Muscle layer of duodenum (tissue), 2 donors: ENCODE measurements at regions not wholly inside any gene's neighbourhood (a gene's known extent, or its start where the extent isn't known, plus 50 kb on each side); places are given as distances from the start of the nearest gene placed in this dataset.

Experiments
- H3K27ac ChIP-seq: one replicate; pipeline ENCODE4 v1.7.0; 2013; ENCODE audit warnings: mild to moderate bottlenecking, low read length
- H3K27me3 ChIP-seq: one replicate; pipeline ENCODE4 v1.7.0; 2013; ENCODE audit warnings: low read depth, mild to moderate bottlenecking, control low read depth, low read length
- H3K36me3 ChIP-seq, 2 donors: one replicate each; pipeline ENCODE4 v1.7.0; 2013; ENCODE audit warnings: low read length in 2 of 2, control low read depth in 1 of 2, mild to moderate bottlenecking in 1 of 2; ENCODE audit not compliant: insufficient read depth in 2 of 2, control insufficient read depth in 1 of 2
- H3K4me1 ChIP-seq, 2 donors: one replicate each; pipeline ENCODE4 v1.7.0; 2013; ENCODE audit warnings: low read length in 2 of 2, mild to moderate bottlenecking in 2 of 2, control low read depth in 1 of 2, moderate library complexity in 1 of 2; ENCODE audit not compliant: insufficient read depth in 2 of 2, control insufficient read depth in 1 of 2
- H3K4me3 ChIP-seq, 2 donors: one replicate each; pipeline ENCODE4 v1.7.0; 2013; ENCODE audit warnings: low read length in 2 of 2, low read depth in 1 of 2, mild to moderate bottlenecking in 1 of 2
- H3K9me3 ChIP-seq, 2 donors: one replicate each; pipeline ENCODE4 v1.7.0; 2013; ENCODE audit warnings: low read length in 2 of 2, control low read depth in 1 of 2, mild to moderate bottlenecking in 1 of 2; ENCODE audit not compliant: control insufficient read depth in 1 of 2
- donor health status: healthy.

- Histone ChIP-seq H3K36me3 (no peaks in the 10 kb centered on the region), H3K27ac (no peak overlapping the region), H3K27me3 (no peaks in the 10 kb centered on the region), H3K4me1 (no peaks in the 10 kb centered on the region), H3K9me3 (peaks cover 0 to 6% of the 10 kb centered on the region in 2 donors), H3K4me3 (no peak overlapping the region)
Measured at GRCh38 chr1:96387785-96388184, 333.8 kb upstream of the PTBP2 start.

GRCh38 chr1:96388421-96389310, 332.9 kb upstream of the PTBP2 start:
- no peak overlapping the region for H3K4me3 ChIP-seq
- H3K27ac ChIP-seq = no peak overlapping the region
- H3K36me3 ChIP-seq = no peaks in the 10 kb centered on the region
- H3K27me3 ChIP-seq = no peaks in the 10 kb centered on the region
- H3K9me3 ChIP-seq = no peaks in the 10 kb centered on the region
- H3K4me1 ChIP-seq = no peaks in the 10 kb centered on the region

- Histone ChIP-seq H3K36me3 (no peaks in the 10 kb centered on the region), H3K27me3 (no peaks in the 10 kb centered on the region), H3K27ac (no peak overlapping the region), H3K9me3 (no peaks in the 10 kb centered on the region), H3K4me3 (no peak overlapping the region), H3K4me1 (no peaks in the 10 kb centered on the region)
Measured at GRCh38 chr1:96400089-96400488, 321.5 kb upstream of the PTBP2 start.

GRCh38 chr1:96409087-96409486, 312.5 kb upstream of the PTBP2 start:
- no peak overlapping the region for H3K4me3 ChIP-seq
- H3K9me3 ChIP-seq = peaks cover 0 to 3% of the 10 kb centered on the region in 2 donors
- no peaks in the 10 kb centered on the region for H3K36me3 ChIP-seq
- no peaks in the 10 kb centered on the region for H3K4me1 ChIP-seq
- H3K27ac ChIP-seq = no peak overlapping the region
- no peaks in the 10 kb centered on the region for H3K27me3 ChIP-seq

GRCh38 chr1:96409689-96410088, 311.9 kb upstream of the PTBP2 start:
- Histone ChIP-seq H3K4me1 (no peaks in the 10 kb centered on the region), H3K4me3 (no peak overlapping the region), H3K27ac (no peak overlapping the region), H3K36me3 (no peaks in the 10 kb centered on the region), H3K27me3 (no peaks in the 10 kb centered on the region), H3K9me3 (peaks cover 0 to 3% of the 10 kb centered on the region in 2 donors)

- Histone ChIP-seq H3K4me3 (no peak overlapping the region), H3K36me3 (no peaks in the 10 kb centered on the region), H3K4me1 (no peaks in the 10 kb centered on the region), H3K27ac (no peak overlapping the region), H3K9me3 (peaks cover 0 to 3% of the 10 kb centered on the region in 2 donors), H3K27me3 (no peaks in the 10 kb centered on the region)
Measured at GRCh38 chr1:96411006-96411405, 310.6 kb upstream of the PTBP2 start.

GRCh38 chr1:96414598-96414997, 307.0 kb upstream of the PTBP2 start:
- no peaks in the 10 kb centered on the region for H3K36me3 ChIP-seq
- no peaks in the 10 kb centered on the region for H3K27me3 ChIP-seq
- no peaks in the 10 kb centered on the region for H3K9me3 ChIP-seq
- no peak overlapping the region for H3K4me3 ChIP-seq
- H3K27ac ChIP-seq = no peak overlapping the region
- H3K4me1 ChIP-seq = peaks cover 0 to 14% of the 10 kb centered on the region in 2 donors

GRCh38 chr1:96416111-96416595, 305.4 kb upstream of the PTBP2 start:
- H3K9me3 ChIP-seq = no peaks in the 10 kb centered on the region
- H3K27me3 ChIP-seq = no peaks in the 10 kb centered on the region
- peaks cover 0 to 14% of the 10 kb centered on the region in 2 donors for H3K4me1 ChIP-seq
- peak overlapping the region; percentile 17 for H3K27ac ChIP-seq
- no peaks in the 10 kb centered on the region for H3K36me3 ChIP-seq
- no peak overlapping the region for H3K4me3 ChIP-seq

- peak overlapping the region; percentile 17 for H3K27ac ChIP-seq
- no peak overlapping the region for H3K4me3 ChIP-seq
- peaks cover 0 to 14% of the 10 kb centered on the region in 2 donors for H3K4me1 ChIP-seq
- no peaks in the 10 kb centered on the region for H3K9me3 ChIP-seq
- no peaks in the 10 kb centered on the region for H3K27me3 ChIP-seq
- H3K36me3 ChIP-seq = no peaks in the 10 kb centered on the region
Measured at GRCh38 chr1:96416701-96417444, 304.7 kb upstream of the PTBP2 start.

- no peaks in the 10 kb centered on the region for H3K27me3 ChIP-seq
- no peak overlapping the region for H3K27ac ChIP-seq
- no peaks in the 10 kb centered on the region for H3K36me3 ChIP-seq
- peaks cover 0 to 14% of the 10 kb centered on the region in 2 donors for H3K4me1 ChIP-seq
- no peak overlapping the region for H3K4me3 ChIP-seq
- H3K9me3 ChIP-seq = no peaks in the 10 kb centered on the region
Measured at GRCh38 chr1:96418969-96419368, 302.6 kb upstream of the PTBP2 start.

- H3K9me3 ChIP-seq = no peaks in the 10 kb centered on the region
- H3K4me3 ChIP-seq = no peak overlapping the region
- no peak overlapping the region for H3K27ac ChIP-seq
- H3K36me3 ChIP-seq = no peaks in the 10 kb centered on the region
- no peaks in the 10 kb centered on the region for H3K4me1 ChIP-seq
- H3K27me3 ChIP-seq = no peaks in the 10 kb centered on the region
Measured at GRCh38 chr1:96424877-96425276, 296.7 kb upstream of the PTBP2 start.
